IPS-NIHi11 (cell line): ENCODE measurements at regions not wholly inside any gene's neighbourhood (a gene's known extent, or its start where the extent isn't known, plus 50 kb on each side); places are given as distances from the start of the nearest gene placed in this dataset.
"Not testable (repeated sequence)": the region's sequence is repeated elsewhere in the genome, so short reads cannot be mapped to it uniquely, and the experiment has no call there.

Source experiments
- DNase-seq: peaks from one replicate; pipeline ENCODE4 v3.0.0; 2012; ENCODE audit warnings: mixed read lengths, low spot score

GRCh38 chr9:1918108-1918507 lies 97.0 kb upstream of the SMARCA2 start:
- no peak for DNase-seq

- DNase-seq = peak; percentile 18
Measured at GRCh38 chr9:1918622-1919021, 96.5 kb upstream of the SMARCA2 start.

GRCh38 chr9:1919229-1919628 lies 95.9 kb upstream of the SMARCA2 start:
- no peak for DNase-seq

- no peak for DNase-seq
Measured at GRCh38 chr9:1920386-1920785, 94.8 kb upstream of the SMARCA2 start.

GRCh38 chr9:1922026-1922425 lies 93.1 kb upstream of the SMARCA2 start:
- peak; percentile 26 for DNase-seq

GRCh38 chr9:1927546-1927945 lies 87.6 kb upstream of the SMARCA2 start:
- DNase-seq = no peak

- no peak for DNase-seq
Measured at GRCh38 chr9:1929134-1929533, 86.0 kb upstream of the SMARCA2 start.

GRCh38 chr9:1929722-1930244 lies 85.4 kb upstream of the SMARCA2 start:
- DNase-seq = no peak

GRCh38 chr9:1930245-1930736 lies 84.9 kb upstream of the SMARCA2 start:
- DNase-seq = not testable (repeated sequence)

GRCh38 chr9:1938135-1938534 lies 77.0 kb upstream of the SMARCA2 start:
- DNase-seq = no peak

- DNase-seq = no peak
Measured at GRCh38 chr9:1938675-1939170, 76.4 kb upstream of the SMARCA2 start.

GRCh38 chr9:1939466-1939865 lies 75.7 kb upstream of the SMARCA2 start:
- no peak for DNase-seq

- DNase-seq = peak; percentile 71
Measured at GRCh38 chr9:1939926-1940368, 75.2 kb upstream of the SMARCA2 start.

- DNase-seq = no peak
Measured at GRCh38 chr9:1941989-1942388, 73.2 kb upstream of the SMARCA2 start.

GRCh38 chr9:1946526-1947283 lies 68.4 kb upstream of the SMARCA2 start:
- no peak for DNase-seq

GRCh38 chr9:1947438-1947837 lies 67.7 kb upstream of the SMARCA2 start:
- no peak for DNase-seq

- DNase-seq = no peak
Measured at GRCh38 chr9:1948541-1948940, 66.6 kb upstream of the SMARCA2 start.

GRCh38 chr9:1951446-1951845 lies 63.7 kb upstream of the SMARCA2 start:
- no peak for DNase-seq

- no peak for DNase-seq
Measured at GRCh38 chr9:1952001-1952400, 63.1 kb upstream of the SMARCA2 start.

GRCh38 chr9:1954238-1954637 lies 60.9 kb upstream of the SMARCA2 start:
- no peak for DNase-seq

GRCh38 chr9:1956958-1957357 lies 58.2 kb upstream of the SMARCA2 start:
- no peak for DNase-seq

GRCh38 chr9:1957856-1958255 lies 57.3 kb upstream of the SMARCA2 start:
- DNase-seq = no peak

GRCh38 chr9:1959371-1959770 lies 55.8 kb upstream of the SMARCA2 start:
- DNase-seq = peak; percentile 23
